Choroid plexus epithelial cell (primary cell): ENCODE measurements at regions not wholly inside any gene's neighbourhood (a gene's known extent, or its start where the extent isn't known, plus 50 kb on each side); places are given as distances from the start of the nearest gene placed in this dataset.

Source experiments
- DNase-seq: peaks from one replicate; pipeline ENCODE4 v3.0.0-alpha.2; 2010; ENCODE audit warnings: low read depth
- H3K4me3 ChIP-seq: 2 replicates; pipeline ENCODE4 v1.5.1; 2011; ENCODE audit warnings: low read depth, mild to moderate bottlenecking, control low read depth, low read length, moderate library complexity
- CTCF ChIP-seq: conservative IDR thresholded peaks from 2 replicates; pipeline ENCODE4 v1.5.1; 2011; ENCODE audit warnings: low read depth, mild to moderate bottlenecking, control low read depth, inconsistent platforms, low read length, moderate library complexity

- TF ChIP-seq CTCF, result no peak
These were observed 309.8 kb downstream of the ZEB2 start for GRCh38 chr2:144210076-144210475.

GRCh38 chr2:144208924-144209323 lies 311.0 kb downstream of the ZEB2 start:
- no peak overlapping the region for H3K4me3 ChIP-seq
- DNase-seq, result no peak
- TF ChIP-seq CTCF, result no peak

More at GRCh38 chr2:144210076-144210475, 309.8 kb downstream of the ZEB2 start:
- H3K4me3 ChIP-seq, result no peak overlapping the region
- DNase-seq, result no peak

- no peak overlapping the region for H3K4me3 ChIP-seq
- no peak for TF ChIP-seq CTCF
These were observed 313.9 kb downstream of the ZEB2 start for GRCh38 chr2:144206019-144206418.

GRCh38 chr2:144201868-144202468 lies 318.0 kb downstream of the ZEB2 start:
- peak; percentile 46 for DNase-seq
- TF ChIP-seq CTCF, result no peak
- no peak overlapping the region for H3K4me3 ChIP-seq

More at GRCh38 chr2:144206019-144206418, 313.9 kb downstream of the ZEB2 start:
- DNase-seq, result no peak

GRCh38 chr2:144201126-144201525 lies 318.8 kb downstream of the ZEB2 start:
- no peak for TF ChIP-seq CTCF
- DNase-seq, result no peak
- no peak overlapping the region for H3K4me3 ChIP-seq

GRCh38 chr2:144198116-144198515 lies 321.8 kb downstream of the ZEB2 start:
- DNase-seq, result peak; percentile 74
- no peak for TF ChIP-seq CTCF
- no peak overlapping the region for H3K4me3 ChIP-seq
